GM19025 (cell line): ENCODE measurements at regions not wholly inside any gene's neighbourhood (a gene's known extent, or its start where the extent isn't known, plus 50 kb on each side); places are given as distances from the start of the nearest gene placed in this dataset.

Experiments used
- ATAC-seq: cut with Tn5 transposase; IDR thresholded peaks from one replicate; pipeline ENCODE4 v1.9.1; 2021; ENCODE audit warnings: mild to moderate bottlenecking, low read depth, moderate library complexity; ENCODE audit not compliant: unreplicated experiment

- no peak for ATAC-seq
Observed at GRCh38 chr5:141753143-141753970, 71.3 kb upstream of the ARAP3 start.

- peak; percentile 52 for ATAC-seq
Observed at GRCh38 chr5:141747152-141748141, 65.4 kb upstream of the ARAP3 start.

- ATAC-seq: no peak
Observed at GRCh38 chr5:141746395-141746794, 64.4 kb upstream of the ARAP3 start.

GRCh38 chr5:141745390-141745789, 63.4 kb upstream of the ARAP3 start:
- no peak for ATAC-seq

GRCh38 chr5:141743866-141744272, 61.8 kb upstream of the ARAP3 start:
- no peak for ATAC-seq

GRCh38 chr5:141742866-141743851, 61.1 kb upstream of the ARAP3 start:
- ATAC-seq: no peak

GRCh38 chr5:141742144-141742543, 60.1 kb upstream of the ARAP3 start:
- no peak for ATAC-seq

- no peak for ATAC-seq
Observed at GRCh38 chr5:141740885-141741284, 58.9 kb upstream of the ARAP3 start.

- no peak for ATAC-seq
Observed at GRCh38 chr5:141737535-141737934, 55.5 kb upstream of the ARAP3 start.

GRCh38 chr5:141735823-141736222, 53.8 kb upstream of the ARAP3 start:
- no peak for ATAC-seq

- no peak for ATAC-seq
Observed at GRCh38 chr5:141734501-141735229, 52.6 kb upstream of the ARAP3 start.

- ATAC-seq: no peak
Observed at GRCh38 chr5:141733198-141733597, 51.2 kb upstream of the ARAP3 start.

- no peak for ATAC-seq
Observed at GRCh38 chr5:141732417-141732816, 50.4 kb upstream of the ARAP3 start.
